Suppressor macrophage (primary cell): ENCODE measurements at regions not wholly inside any gene's neighbourhood (a gene's known extent, or its start where the extent isn't known, plus 50 kb on each side); places are given as distances from the start of the nearest gene placed in this dataset.
A peak's percentile ranks its signal among the peaks of the same experiment; 100 is the strongest.
"Not testable (repeated sequence)": the region's sequence is repeated elsewhere in the genome, so short reads cannot be mapped to it uniquely, and the experiment has no call there.

Experiments used
- DNase-seq, 4 experiments: peaks; one replicate each; pipeline ENCODE4 v3.0.0-alpha.2; 2020 to 2022

- DNase-seq, result no peak
Observed at GRCh38 chr2:241984658-241985057, 115.1 kb downstream of the RTP5 start.

- DNase-seq, result peak in 3 of 4 experiments; percentile 12 to 57 (median 30)
Observed at GRCh38 chr2:241985161-241985985, 115.8 kb downstream of the RTP5 start.

- DNase-seq, result no peak
Observed at GRCh38 chr2:241985986-241986329, 116.4 kb downstream of the RTP5 start.

DNA sequence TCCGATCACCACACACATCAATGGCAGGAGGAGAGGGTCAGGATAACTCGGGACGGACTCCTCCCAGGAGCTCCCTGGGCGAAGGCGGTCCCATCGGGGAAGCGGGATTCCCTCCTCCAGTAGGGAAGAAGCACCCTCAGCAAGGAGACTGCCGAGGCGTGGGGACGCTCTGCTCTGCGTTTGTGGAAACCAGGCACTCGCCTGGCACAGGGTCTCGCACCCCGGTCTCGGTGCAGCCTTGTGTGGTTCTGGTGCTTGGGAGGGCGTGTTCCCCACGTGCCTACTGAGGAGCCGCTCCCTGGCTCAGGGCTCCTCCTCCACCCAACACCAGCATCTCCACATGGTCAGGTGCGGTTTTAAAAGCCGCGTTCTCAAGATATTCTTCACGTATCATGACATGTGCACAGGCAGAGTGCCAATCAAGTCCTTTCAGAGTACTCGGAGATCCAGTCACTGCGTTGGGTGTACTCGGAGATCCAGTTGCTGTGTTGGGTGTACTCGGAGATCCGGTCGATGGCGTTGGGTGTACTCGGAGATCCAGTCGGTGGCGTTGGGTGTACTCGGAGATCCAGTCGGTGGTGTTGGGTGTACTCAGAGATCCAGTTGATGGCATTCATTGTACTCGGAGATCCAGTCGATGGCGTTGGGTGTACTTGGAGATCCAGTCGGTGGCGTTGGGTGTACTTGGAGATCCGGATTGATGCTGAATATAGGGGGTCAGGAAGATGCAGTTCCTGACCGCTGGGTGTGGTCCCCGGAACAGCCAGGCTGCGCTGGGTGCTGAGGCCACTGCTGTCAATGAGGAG lies 117.5 kb downstream of the RTP5 start:
- no peak for DNase-seq

DNA sequence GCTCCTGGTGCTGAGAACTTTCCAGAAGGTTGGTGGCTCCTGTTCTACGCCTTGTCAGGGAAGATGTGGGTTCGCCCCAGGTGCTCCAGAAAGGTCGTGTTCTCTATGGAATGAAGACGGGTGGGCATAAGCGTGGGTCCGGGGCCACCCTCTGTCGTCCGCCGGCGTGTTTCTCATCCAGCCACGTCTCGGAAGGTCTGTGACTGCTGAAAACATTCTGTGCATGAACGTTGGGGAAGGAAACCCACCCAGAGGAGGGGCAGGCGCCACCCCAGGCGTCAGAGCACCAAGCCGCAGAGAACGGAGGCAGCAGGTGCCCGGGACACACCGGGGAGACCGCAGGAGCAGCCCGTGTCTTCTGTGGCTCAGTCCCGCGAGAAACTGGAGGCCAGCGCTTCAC lies 118.2 kb downstream of the RTP5 start:
- DNase-seq, result no peak

GRCh38 chr2:241988146-241988545 lies 118.6 kb downstream of the RTP5 start:
- DNase-seq, result no peak

DNA sequence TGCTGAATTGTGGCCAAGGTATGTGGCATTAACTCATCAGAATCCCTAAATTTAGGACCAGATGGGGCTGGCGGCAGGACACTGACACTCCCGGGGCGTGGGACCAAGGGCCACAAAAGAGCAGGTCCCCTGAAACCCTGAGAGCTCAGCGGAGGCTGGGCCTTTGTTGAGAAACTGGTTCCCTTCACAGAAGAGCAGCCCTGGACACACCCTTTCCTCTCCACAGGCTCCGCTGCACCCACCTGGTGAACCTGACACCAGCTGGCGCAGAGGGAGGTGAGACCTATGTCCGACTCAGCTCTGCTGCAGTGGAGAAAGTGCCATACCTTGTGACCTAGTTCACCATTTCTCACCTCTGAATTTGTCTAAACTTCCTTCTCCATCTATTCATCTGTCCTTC lies 119.5 kb downstream of the RTP5 start:
- DNase-seq, result no peak

GRCh38 chr2:241990466-241990865 lies 120.9 kb downstream of the RTP5 start:
- DNase-seq, result no peak

DNA sequence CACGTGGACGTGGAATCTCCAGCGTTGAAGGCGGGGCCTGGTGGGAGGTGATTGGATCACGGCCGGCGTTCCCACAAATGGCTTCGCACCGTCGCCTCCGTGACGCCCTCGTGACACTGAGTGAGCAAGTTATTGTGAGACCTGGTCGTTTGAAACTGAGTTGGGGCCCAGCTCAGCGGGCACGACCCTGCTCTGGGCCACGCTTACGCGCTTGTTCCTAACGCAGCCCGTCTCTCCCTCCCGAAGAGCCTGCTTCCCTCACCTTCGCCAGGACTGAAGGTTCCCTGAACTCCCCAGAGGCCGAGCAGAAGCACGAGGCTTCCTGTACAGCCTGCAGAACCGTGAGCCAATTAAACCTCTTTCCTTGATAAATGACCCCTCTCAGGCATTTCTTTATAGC lies 121.8 kb downstream of the RTP5 start:
- no peak for DNase-seq

GRCh38 chr2:241992753-241993152 lies 123.2 kb downstream of the RTP5 start:
- no peak for DNase-seq

GRCh38 chr2:241993386-241994005 lies 124.0 kb downstream of the RTP5 start:
- no peak for DNase-seq

GRCh38 chr2:241994086-241994485 lies 124.6 kb downstream of the RTP5 start:
- no peak for DNase-seq

DNA sequence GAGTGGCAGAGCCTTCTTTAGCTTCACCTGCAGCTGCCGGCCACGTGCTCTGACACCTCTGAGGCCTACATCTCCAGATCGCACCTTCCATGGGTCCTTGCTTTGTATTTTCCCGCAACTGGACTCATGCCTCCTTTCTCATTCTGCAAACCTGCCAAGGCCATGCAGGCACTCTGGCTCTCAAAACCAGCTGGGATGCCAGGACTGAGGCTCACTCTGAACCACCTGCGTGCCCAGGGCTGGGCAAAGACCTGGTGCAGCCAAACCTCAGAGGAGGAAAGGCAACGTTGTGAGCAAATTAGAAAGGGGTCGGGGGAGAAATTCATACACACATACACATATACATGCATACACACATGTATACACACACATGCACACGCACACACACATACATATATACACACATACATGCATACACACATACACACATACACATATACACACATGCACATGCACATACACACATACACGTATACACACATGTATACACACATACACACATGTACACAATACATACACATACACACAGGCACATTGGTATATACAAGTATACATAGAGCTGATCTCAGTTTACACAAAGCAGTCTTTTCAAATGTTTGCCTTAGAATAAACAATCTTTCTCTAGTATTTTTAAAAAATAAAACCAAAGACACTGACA lies 125.2 kb downstream of the RTP5 start:
- no peak for DNase-seq

- no peak for DNase-seq
Observed at GRCh38 chr2:241996100-241996499, 126.6 kb downstream of the RTP5 start.

DNA sequence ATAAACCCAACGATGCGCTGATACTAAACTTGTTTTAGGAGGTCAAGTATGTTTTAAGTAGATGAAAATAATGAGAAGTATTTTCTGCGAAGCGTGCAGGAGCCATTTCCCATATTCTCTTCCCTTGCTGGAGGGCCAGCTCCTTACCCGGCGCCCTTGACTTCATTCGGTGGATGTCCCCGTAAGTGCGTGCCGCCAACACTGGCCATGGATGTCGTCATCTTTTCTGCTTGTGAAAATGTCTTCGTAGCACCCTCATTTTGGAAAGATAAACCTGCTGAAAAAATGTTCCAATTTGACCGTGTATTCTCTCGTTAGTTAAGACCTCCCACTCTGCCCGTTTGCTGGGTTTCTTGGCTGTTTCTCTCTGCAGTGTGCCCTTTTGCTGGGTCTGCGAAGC lies 127.5 kb downstream of the RTP5 start:
- no peak for DNase-seq

- DNase-seq, result no peak
Observed at GRCh38 chr2:241999184-241999583, 129.7 kb downstream of the RTP5 start.

DNA sequence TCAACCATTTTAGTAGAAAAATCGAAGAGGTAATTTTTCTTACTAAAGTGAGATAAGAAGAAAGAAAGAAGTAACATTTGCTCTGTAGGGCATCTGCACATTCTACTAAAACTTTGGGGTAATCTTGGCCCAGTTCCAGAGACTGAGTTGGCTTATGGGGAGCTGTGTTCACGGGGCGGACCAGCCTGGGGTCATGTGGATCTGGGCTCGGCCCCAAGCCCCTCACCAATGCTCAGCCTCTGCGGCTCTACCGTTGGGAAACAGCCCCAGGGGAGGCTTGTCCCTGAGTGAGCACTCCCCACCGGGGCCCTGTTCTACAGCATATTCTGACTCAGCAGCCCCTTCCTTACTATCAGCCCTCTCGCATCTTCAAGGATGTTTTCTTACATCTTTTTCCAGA lies 132.3 kb downstream of the RTP5 start:
- DNase-seq, result no peak

DNA sequence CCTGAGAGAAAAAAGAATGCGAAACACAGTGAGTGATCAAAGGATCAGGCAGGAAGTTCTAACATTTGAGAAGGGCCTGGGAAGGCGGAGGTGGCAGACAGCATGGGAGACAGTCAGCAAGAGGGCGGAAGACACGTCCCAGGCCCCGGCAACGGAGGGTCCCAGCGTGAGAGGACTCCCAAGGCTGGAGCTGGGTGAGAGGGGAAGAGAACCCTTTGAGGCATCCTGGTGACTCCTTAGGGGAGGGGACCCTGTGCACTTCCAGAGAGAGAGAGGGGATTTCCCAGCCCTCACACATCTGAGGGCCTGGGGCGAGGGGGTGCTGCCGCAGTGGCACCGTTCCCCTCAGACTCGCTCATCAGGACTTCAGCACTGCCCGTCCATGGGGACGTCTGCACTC lies 133.4 kb downstream of the RTP5 start:
- DNase-seq, result no peak

- no peak for DNase-seq
Observed at GRCh38 chr2:242004223-242004901, 134.8 kb downstream of the RTP5 start.

- no peak for DNase-seq
Observed at GRCh38 chr2:242004902-242005230, 135.3 kb downstream of the RTP5 start.

DNA sequence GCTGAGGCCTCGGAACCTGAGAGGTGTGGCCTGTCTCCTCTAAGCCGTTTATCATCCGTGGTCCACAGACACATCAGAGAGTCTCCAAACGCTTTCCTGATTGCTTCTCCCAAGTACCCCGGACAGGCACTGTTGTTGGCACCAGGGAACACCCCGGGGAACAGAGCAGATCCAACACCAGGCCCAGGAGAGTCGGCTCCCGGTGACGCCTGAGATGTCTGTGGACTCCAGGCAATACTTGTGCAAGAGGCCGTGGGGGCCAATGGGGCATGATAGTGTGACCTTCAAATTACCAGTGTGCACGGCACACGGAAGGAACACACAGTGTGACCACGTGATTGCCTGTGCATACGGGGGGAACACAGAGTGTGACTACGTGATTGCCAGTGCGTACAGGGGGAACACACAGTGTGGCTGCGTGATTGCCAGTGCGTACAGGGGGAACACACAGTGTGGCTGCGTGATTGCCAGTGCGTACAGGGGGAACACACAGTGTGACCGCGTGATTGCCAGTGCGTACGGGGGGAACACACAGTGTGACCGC lies 136.6 kb downstream of the RTP5 start:
- not testable (repeated sequence) for DNase-seq

GRCh38 chr2:242008908-242009307 lies 139.4 kb downstream of the RTP5 start:
- not testable (repeated sequence) for DNase-seq
